Muscle layer of duodenum (tissue), 2 donors: ENCODE measurements at regions not wholly inside any gene's neighbourhood (a gene's known extent, or its start where the extent isn't known, plus 50 kb on each side); places are given as distances from the start of the nearest gene placed in this dataset.

Experiments
- H3K27ac ChIP-seq: one replicate; pipeline ENCODE4 v1.7.0; 2013; ENCODE audit warnings: mild to moderate bottlenecking, low read length
- H3K27me3 ChIP-seq: one replicate; pipeline ENCODE4 v1.7.0; 2013; ENCODE audit warnings: low read depth, mild to moderate bottlenecking, control low read depth, low read length
- H3K36me3 ChIP-seq, 2 donors: one replicate each; pipeline ENCODE4 v1.7.0; 2013; ENCODE audit warnings: low read length in 2 of 2, control low read depth in 1 of 2, mild to moderate bottlenecking in 1 of 2; ENCODE audit not compliant: insufficient read depth in 2 of 2, control insufficient read depth in 1 of 2
- H3K4me1 ChIP-seq, 2 donors: one replicate each; pipeline ENCODE4 v1.7.0; 2013; ENCODE audit warnings: low read length in 2 of 2, mild to moderate bottlenecking in 2 of 2, control low read depth in 1 of 2, moderate library complexity in 1 of 2; ENCODE audit not compliant: insufficient read depth in 2 of 2, control insufficient read depth in 1 of 2
- H3K4me3 ChIP-seq, 2 donors: one replicate each; pipeline ENCODE4 v1.7.0; 2013; ENCODE audit warnings: low read length in 2 of 2, low read depth in 1 of 2, mild to moderate bottlenecking in 1 of 2
- H3K9me3 ChIP-seq, 2 donors: one replicate each; pipeline ENCODE4 v1.7.0; 2013; ENCODE audit warnings: low read length in 2 of 2, control low read depth in 1 of 2, mild to moderate bottlenecking in 1 of 2; ENCODE audit not compliant: control insufficient read depth in 1 of 2
- donor health status: healthy.

GRCh38 chr16:6335072-6335471 is 997.6 kb upstream of the RBFOX1 start:
- H3K27ac ChIP-seq, result no peak overlapping the region
- H3K27me3 ChIP-seq, result no peaks in the 10 kb centered on the region
- H3K4me1 ChIP-seq, result no peaks in the 10 kb centered on the region
- H3K9me3 ChIP-seq, result peaks cover 0 to 3% of the 10 kb centered on the region in 2 donors
- H3K36me3 ChIP-seq, result no peaks in the 10 kb centered on the region
- H3K4me3 ChIP-seq, result no peak overlapping the region

- no peak overlapping the region for H3K4me3 ChIP-seq
- H3K9me3 ChIP-seq, result peaks cover 0 to 3% of the 10 kb centered on the region in 2 donors
- no peaks in the 10 kb centered on the region for H3K36me3 ChIP-seq
- H3K4me1 ChIP-seq, result no peaks in the 10 kb centered on the region
- no peak overlapping the region for H3K27ac ChIP-seq
- no peaks in the 10 kb centered on the region for H3K27me3 ChIP-seq
These were observed 1000.9 kb upstream of the RBFOX1 start for GRCh38 chr16:6331770-6332169.

GRCh38 chr16:6317934-6318333 is 1014.7 kb upstream of the RBFOX1 start:
- Histone ChIP-seq H3K4me3 (no peak overlapping the region), H3K4me1 (no peaks in the 10 kb centered on the region), H3K36me3 (no peaks in the 10 kb centered on the region), H3K27me3 (no peaks in the 10 kb centered on the region), H3K9me3 (no peaks in the 10 kb centered on the region), H3K27ac (no peak overlapping the region)

- Histone ChIP-seq H3K36me3 (no peaks in the 10 kb centered on the region), H3K9me3 (peaks cover 0 to 6% of the 10 kb centered on the region in 2 donors), H3K27me3 (no peaks in the 10 kb centered on the region), H3K4me1 (no peaks in the 10 kb centered on the region), H3K4me3 (no peak overlapping the region), H3K27ac (no peak overlapping the region)
These were observed 1023.4 kb upstream of the RBFOX1 start for GRCh38 chr16:6309271-6309670.

GRCh38 chr16:6308176-6308575 is 1024.5 kb upstream of the RBFOX1 start:
- H3K4me3 ChIP-seq, result no peak overlapping the region
- no peaks in the 10 kb centered on the region for H3K36me3 ChIP-seq
- no peak overlapping the region for H3K27ac ChIP-seq
- H3K4me1 ChIP-seq, result no peaks in the 10 kb centered on the region
- no peaks in the 10 kb centered on the region for H3K27me3 ChIP-seq
- peaks cover 0 to 6% of the 10 kb centered on the region in 2 donors for H3K9me3 ChIP-seq

GRCh38 chr16:6300523-6300922 is 1032.1 kb upstream of the RBFOX1 start:
- H3K36me3 ChIP-seq, result no peaks in the 10 kb centered on the region
- no peak overlapping the region for H3K4me3 ChIP-seq
- no peak overlapping the region for H3K27ac ChIP-seq
- peaks cover 0 to 11% of the 10 kb centered on the region in 2 donors for H3K9me3 ChIP-seq
- H3K4me1 ChIP-seq, result no peaks in the 10 kb centered on the region
- H3K27me3 ChIP-seq, result no peaks in the 10 kb centered on the region

- Histone ChIP-seq H3K4me1 (no peaks in the 10 kb centered on the region), H3K27ac (no peak overlapping the region), H3K36me3 (no peaks in the 10 kb centered on the region), H3K27me3 (no peaks in the 10 kb centered on the region), H3K4me3 (no peak overlapping the region), H3K9me3 (peaks cover 0 to 11% of the 10 kb centered on the region in 2 donors)
These were observed 1034.8 kb upstream of the RBFOX1 start for GRCh38 chr16:6297666-6298410.

- Histone ChIP-seq H3K4me1 (no peaks in the 10 kb centered on the region), H3K36me3 (no peaks in the 10 kb centered on the region), H3K9me3 (no peaks in the 10 kb centered on the region)
These were observed 1046.5 kb upstream of the RBFOX1 start for GRCh38 chr16:6286176-6286575.

GRCh38 chr16:6284731-6285130 is 1047.9 kb upstream of the RBFOX1 start:
- Histone ChIP-seq H3K27ac (no peak overlapping the region), H3K36me3 (no peaks in the 10 kb centered on the region), H3K4me1 (no peaks in the 10 kb centered on the region), H3K4me3 (no peak overlapping the region), H3K27me3 (no peaks in the 10 kb centered on the region), H3K9me3 (no peaks in the 10 kb centered on the region)

More at GRCh38 chr16:6286176-6286575, 1046.5 kb upstream of the RBFOX1 start:
- H3K27ac ChIP-seq, result no peak overlapping the region
- H3K27me3 ChIP-seq, result no peaks in the 10 kb centered on the region
- H3K4me3 ChIP-seq, result no peak overlapping the region

GRCh38 chr16:6281994-6282393 is 1050.7 kb upstream of the RBFOX1 start:
- no peaks in the 10 kb centered on the region for H3K27me3 ChIP-seq
- no peak overlapping the region for H3K27ac ChIP-seq
- H3K4me3 ChIP-seq, result no peak overlapping the region
- H3K36me3 ChIP-seq, result no peaks in the 10 kb centered on the region
- H3K4me1 ChIP-seq, result no peaks in the 10 kb centered on the region
- no peaks in the 10 kb centered on the region for H3K9me3 ChIP-seq

- Histone ChIP-seq H3K9me3 (no peaks in the 10 kb centered on the region), H3K4me1 (no peaks in the 10 kb centered on the region), H3K36me3 (no peaks in the 10 kb centered on the region), H3K27me3 (no peaks in the 10 kb centered on the region), H3K27ac (no peak overlapping the region), H3K4me3 (no peak overlapping the region)
These were observed 1051.4 kb upstream of the RBFOX1 start for GRCh38 chr16:6281274-6281673.

- no peak overlapping the region for H3K4me3 ChIP-seq
- no peaks in the 10 kb centered on the region for H3K9me3 ChIP-seq
- no peaks in the 10 kb centered on the region for H3K4me1 ChIP-seq
- no peak overlapping the region for H3K27ac ChIP-seq
- H3K27me3 ChIP-seq, result no peaks in the 10 kb centered on the region
- no peaks in the 10 kb centered on the region for H3K36me3 ChIP-seq
These were observed 1052.6 kb upstream of the RBFOX1 start for GRCh38 chr16:6280055-6280454.
